ENCODE measurements at regions not wholly inside any gene's neighbourhood (a gene's known extent, or its start where the extent isn't known, plus 50 kb on each side); places are given as distances from the start of the nearest gene placed in this dataset.
"Not testable (repeated sequence)": the region's sequence is repeated elsewhere in the genome, so short reads cannot be mapped to it uniquely, and the experiment has no call there.

- WGBS, 2 donors (ENCODE audit: low coverage in 1 of 2), result 78 to 85% methylated on average over 1 of the region's 1 CpG
- peak overlapping the region in 1 of 4 donors; percentile 34 for H3K27ac ChIP-seq
- intact Hi-C loops (cut with DNase I; ENCODE audit: low total_unique reads), result no loop called here
- no peaks in the 10 kb centered on the region for H3K9me3 ChIP-seq
- no peaks in the 10 kb centered on the region for H3K27me3 ChIP-seq
- H3K4me3 ChIP-seq, result no peak overlapping the region
- no peaks in the 10 kb centered on the region for H3K36me3 ChIP-seq
- DNase-seq, result no peak
- TF ChIP-seq CTCF (IDR thresholded peaks at IDR 0.05) (no peak), POLR2AphosphoS5 (IDR thresholded peaks at IDR 0.05) (no peak), POLR2A (IDR thresholded peaks at IDR 0.05) (no peak), EP300 (IDR thresholded peaks at IDR 0.05; ENCODE audit: low read depth) (no peak)
- H3K4me1 ChIP-seq, result no peaks in the 10 kb centered on the region
- in situ Hi-C loops (cut with MboI; ENCODE audit: low pct_ligation_motif_present in 1 of 4, low pct_unique_long_range_greater_than_20kb in 1 of 4, low sequenced_read_pairs in 3 of 4), result no loop called here
These were observed 126.0 kb downstream of the MC4R start for GRCh38 chr18:60246606-60247005.

- Histone ChIP-seq H3K9me3 (no peaks in the 10 kb centered on the region), H3K36me3 (no peaks in the 10 kb centered on the region), H3K4me3 (no peak overlapping the region), H3K4me1 (no peaks in the 10 kb centered on the region), H3K27ac (no peak overlapping the region), H3K27me3 (no peaks in the 10 kb centered on the region)
- TF ChIP-seq POLR2AphosphoS5 (IDR thresholded peaks at IDR 0.05) (no peak), POLR2A (IDR thresholded peaks at IDR 0.05) (no peak), CTCF (IDR thresholded peaks at IDR 0.05) (no peak), EP300 (IDR thresholded peaks at IDR 0.05; ENCODE audit: low read depth) (no peak)
- in situ Hi-C loops (cut with MboI; ENCODE audit: low pct_ligation_motif_present in 1 of 4, low pct_unique_long_range_greater_than_20kb in 1 of 4, low sequenced_read_pairs in 3 of 4) (no loop called here), intact Hi-C loops (cut with DNase I; ENCODE audit: low total_unique reads) (no loop called here)
- 80 to 86% methylated on average over 1 to 5 of the region's 5 CpGs for WGBS, 2 donors (ENCODE audit: low coverage in 1 of 2)
- no peak for DNase-seq
These were observed 127.5 kb downstream of the MC4R start for GRCh38 chr18:60245096-60245495.

GRCh38 chr18:60239024-60239710 is 133.4 kb downstream of the MC4R start:
- H3K27ac ChIP-seq; H3K27me3 ChIP-seq; DNase-seq; intact Hi-C loops (cut with DNase I; ENCODE audit: low total_unique reads); H3K36me3 ChIP-seq; H3K4me1 ChIP-seq; H3K9me3 ChIP-seq; H3K4me3 ChIP-seq; in situ Hi-C loops (cut with MboI; ENCODE audit: low pct_ligation_motif_present in 1 of 4, low pct_unique_long_range_greater_than_20kb in 1 of 4, low sequenced_read_pairs in 3 of 4): not testable (repeated sequence)
- WGBS, 2 donors (ENCODE audit: low coverage in 1 of 2), result 61 to 73% methylated on average over 4 of the region's 4 CpGs

- Histone ChIP-seq H3K9me3 (no peaks in the 10 kb centered on the region), H3K4me1 (no peaks in the 10 kb centered on the region), H3K27me3 (no peaks in the 10 kb centered on the region), H3K36me3 (no peaks in the 10 kb centered on the region), H3K27ac (no peak overlapping the region), H3K4me3 (no peak overlapping the region)
- TF ChIP-seq EP300 (IDR thresholded peaks at IDR 0.05; ENCODE audit: low read depth) (no peak), CTCF (IDR thresholded peaks at IDR 0.05) (no peak), POLR2AphosphoS5 (IDR thresholded peaks at IDR 0.05) (no peak), POLR2A (IDR thresholded peaks at IDR 0.05) (no peak)
- in situ Hi-C loops (cut with MboI; ENCODE audit: low pct_ligation_motif_present in 1 of 4, low pct_unique_long_range_greater_than_20kb in 1 of 4, low sequenced_read_pairs in 3 of 4) (no loop called here), intact Hi-C loops (cut with DNase I; ENCODE audit: low total_unique reads) (no loop called here)
- WGBS, 2 donors (ENCODE audit: low coverage in 1 of 2), result 87 to 93% methylated on average over 3 of the region's 3 CpGs
- no peak for DNase-seq
These were observed 137.4 kb downstream of the MC4R start for GRCh38 chr18:60235164-60235563.

- H3K4me1 ChIP-seq, result no peaks in the 10 kb centered on the region
- H3K9me3 ChIP-seq, result no peaks in the 10 kb centered on the region
- intact Hi-C loops (cut with DNase I; ENCODE audit: low total_unique reads) (no loop called here), in situ Hi-C loops (cut with MboI; ENCODE audit: low pct_ligation_motif_present in 1 of 4, low pct_unique_long_range_greater_than_20kb in 1 of 4, low sequenced_read_pairs in 3 of 4) (no loop called here)
- no peaks in the 10 kb centered on the region for H3K36me3 ChIP-seq
- no peak overlapping the region for H3K27ac ChIP-seq
- H3K4me3 ChIP-seq, result no peak overlapping the region
- H3K27me3 ChIP-seq, result no peaks in the 10 kb centered on the region
- TF ChIP-seq POLR2A (IDR thresholded peaks at IDR 0.05), result no peak
- no peak for TF ChIP-seq EP300 (IDR thresholded peaks at IDR 0.05; ENCODE audit: low read depth)
- no peak for TF ChIP-seq CTCF (IDR thresholded peaks at IDR 0.05)
- TF ChIP-seq POLR2AphosphoS5 (IDR thresholded peaks at IDR 0.05), result peak in 1 of 3 donors; percentile 10
- DNase-seq, result no peak
These were observed 140.0 kb downstream of the MC4R start for GRCh38 chr18:60232541-60232940.
